Right kidney (tissue), 1 donor: ENCODE measurements at regions not wholly inside any gene's neighbourhood (a gene's known extent, or its start where the extent isn't known, plus 50 kb on each side); places are given as distances from the start of the nearest gene placed in this dataset.
"Not testable (repeated sequence)": the region's sequence is repeated elsewhere in the genome, so short reads cannot be mapped to it uniquely, and the experiment has no call there.

Experiments used
- DNase-seq: peaks from one replicate; pipeline ENCODE4 v3.0.0-alpha.2; 2016

- DNase-seq: no peak
These were observed 288.5 kb upstream of the CNR1 start for GRCh38 chr6:88454658-88455057.

GRCh38 chr6:88449770-88450169, 283.6 kb upstream of the CNR1 start:
- no peak for DNase-seq

DNA sequence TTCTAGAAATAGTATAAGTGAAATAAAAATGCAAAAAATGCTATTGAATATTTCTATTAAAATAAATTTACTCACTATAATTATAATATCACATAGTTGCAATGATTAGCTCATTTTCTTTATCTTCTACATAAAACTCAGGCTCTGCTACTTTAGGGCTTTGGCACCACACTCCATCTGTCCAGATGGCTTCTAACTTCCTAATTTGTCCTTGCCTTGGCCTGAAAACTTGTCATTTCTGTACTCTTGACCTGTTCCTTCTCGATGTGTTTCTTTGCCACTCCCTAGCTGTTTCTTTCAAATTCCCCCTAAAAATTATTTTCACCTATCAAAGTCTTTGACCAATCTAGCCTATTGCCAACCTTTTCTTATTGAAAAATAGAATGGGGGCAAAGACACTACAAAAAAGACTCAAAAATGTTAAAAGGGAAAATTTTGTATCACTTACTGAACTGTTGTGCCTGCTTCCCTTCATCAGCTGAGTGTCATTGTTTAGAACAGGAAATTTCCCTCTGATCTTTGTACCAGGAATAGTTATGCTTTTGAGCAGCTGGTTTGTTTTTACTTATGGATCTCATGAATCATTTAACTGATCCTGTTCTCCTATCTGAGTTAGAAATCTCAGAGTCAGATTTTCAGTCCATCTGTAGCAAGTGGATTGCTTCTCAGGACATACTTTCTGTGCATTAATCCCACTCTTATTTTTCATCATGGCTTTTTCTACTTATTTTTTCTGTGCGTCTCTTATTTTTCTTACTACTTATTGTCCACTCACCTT, 279.2 kb upstream of the CNR1 start:
- DNase-seq: no peak

- no peak for DNase-seq
These were observed 277.4 kb upstream of the CNR1 start for GRCh38 chr6:88443554-88443953.

- DNase-seq: no peak
These were observed 276.6 kb upstream of the CNR1 start for GRCh38 chr6:88442737-88443136.

- DNase-seq: no peak
These were observed 275.2 kb upstream of the CNR1 start for GRCh38 chr6:88441346-88441745.

DNA sequence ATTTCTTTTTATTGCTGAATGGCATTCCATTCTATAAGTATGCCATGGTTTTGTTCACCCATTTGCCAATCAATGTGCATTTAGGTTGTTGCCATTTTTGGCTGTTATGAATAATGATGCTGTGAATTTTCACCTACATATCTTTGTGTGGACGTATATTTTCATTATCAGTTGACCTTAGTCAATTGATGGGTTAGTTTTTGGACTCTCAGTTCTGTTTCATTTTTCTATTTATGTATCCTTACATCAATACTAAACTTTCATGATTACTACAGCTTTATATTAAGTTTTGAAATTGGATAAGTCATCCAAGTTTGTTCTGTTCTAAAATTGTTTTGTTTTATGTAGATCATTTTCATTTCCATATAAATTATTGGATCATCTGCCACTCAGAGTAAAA, 261.9 kb upstream of the CNR1 start:
- no peak for DNase-seq

GRCh38 chr6:88426005-88426404, 259.9 kb upstream of the CNR1 start:
- DNase-seq: no peak

DNA sequence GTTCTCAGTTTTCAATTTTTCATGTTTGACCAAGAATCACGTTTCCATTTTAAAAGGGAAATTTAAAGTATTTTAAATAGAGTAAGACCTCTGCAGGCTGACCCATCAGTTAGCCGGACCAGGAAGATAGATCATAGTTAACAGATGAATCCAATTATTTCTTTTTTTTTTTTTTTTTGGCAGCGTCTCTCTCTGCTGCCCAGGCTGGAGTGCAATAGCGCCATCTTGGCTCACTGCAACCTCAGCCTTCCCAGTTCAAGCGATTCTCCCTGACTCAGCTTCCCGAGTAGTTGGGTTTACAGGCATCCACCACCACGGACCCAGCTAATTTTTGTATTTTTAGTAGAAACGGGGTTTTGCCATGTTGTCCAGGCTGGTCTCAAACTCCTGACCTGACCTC, 256.7 kb upstream of the CNR1 start:
- no peak for DNase-seq

DNA sequence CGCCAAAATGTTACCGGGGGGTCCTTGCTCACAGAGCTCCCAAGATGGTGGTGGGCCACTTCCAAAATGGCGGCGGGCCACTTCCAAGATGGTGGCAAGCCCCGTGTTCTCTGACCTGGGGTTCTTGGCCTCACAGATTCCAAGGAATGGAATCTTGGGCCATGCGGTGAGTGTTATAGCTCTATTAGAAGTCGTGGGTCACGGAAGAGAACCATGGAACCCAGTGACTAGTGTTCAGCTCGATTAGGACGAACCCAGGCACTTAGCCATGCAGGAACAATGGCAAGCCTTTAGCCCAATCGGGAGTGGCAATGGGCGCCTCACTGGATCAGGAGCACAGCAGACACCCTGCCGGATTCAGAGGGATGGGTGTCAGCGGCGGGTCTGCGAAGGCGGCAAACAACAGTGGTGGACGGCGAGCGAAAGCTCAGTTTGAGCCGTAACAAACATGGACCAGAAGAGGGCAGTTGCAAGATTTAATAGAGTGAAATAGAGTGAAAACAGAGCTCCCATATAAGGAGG, 254.9 kb upstream of the CNR1 start:
- not testable (repeated sequence) for DNase-seq

DNA sequence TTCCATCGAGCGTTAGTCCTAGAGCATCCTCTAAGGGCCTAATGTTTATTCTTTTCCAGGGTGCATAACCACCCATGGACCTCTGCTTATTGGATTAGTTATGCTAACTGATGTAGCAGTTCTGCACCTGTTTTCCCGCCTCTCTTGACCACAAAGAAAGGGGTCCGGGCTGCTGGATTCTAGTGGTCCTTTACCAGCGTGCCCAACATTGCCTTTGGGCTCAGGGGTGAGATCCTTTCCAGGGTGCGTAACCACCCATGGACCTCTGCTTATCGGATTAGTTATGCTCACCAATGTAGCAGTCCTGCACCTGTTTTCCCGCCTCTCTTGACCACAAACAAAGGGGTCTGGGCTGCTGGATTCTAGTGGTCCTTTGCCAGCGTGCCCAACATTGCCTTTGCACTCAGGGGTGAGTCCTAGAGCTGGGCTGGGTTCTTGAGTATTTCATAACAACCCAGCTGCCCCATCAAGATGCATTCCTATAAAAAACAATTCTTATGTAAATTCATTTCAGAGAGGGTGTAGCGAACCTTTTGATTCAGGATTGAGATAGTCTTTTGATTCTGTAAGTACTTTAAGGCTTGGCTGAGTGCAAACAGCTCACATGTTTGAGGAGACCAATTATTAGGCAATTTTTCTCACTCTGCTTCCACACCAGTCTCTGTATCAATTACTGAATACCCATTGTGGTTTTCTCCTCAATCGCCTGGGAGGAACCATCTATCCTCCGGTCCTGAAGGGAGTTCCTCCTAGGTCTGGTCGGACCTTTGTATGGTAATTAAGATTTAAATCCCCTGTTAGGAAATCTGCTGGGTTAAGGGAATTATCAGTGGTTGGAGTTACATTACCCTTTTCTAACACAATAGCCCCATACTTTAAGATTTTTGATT, 253.0 kb upstream of the CNR1 start:
- DNase-seq: not testable (repeated sequence)

DNA sequence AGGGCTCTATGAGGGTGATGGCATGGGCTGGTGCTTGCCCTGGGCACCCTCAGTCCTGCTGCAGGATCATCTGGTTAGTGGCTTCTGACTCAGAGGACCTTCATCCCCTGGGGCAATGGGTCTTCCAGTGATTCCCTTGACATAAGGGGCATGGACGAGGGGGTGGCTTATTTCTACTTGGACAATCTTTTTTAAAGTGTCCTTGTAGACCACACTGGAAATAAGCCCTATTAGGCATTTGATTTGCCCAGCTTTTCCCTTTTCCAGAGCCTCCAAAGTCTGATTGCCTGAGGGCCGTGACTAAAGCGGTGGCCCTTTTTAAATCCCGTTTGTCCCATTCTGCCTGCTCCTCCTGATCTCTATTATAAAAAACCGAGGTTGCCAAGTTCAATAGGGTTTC, 251.2 kb upstream of the CNR1 start:
- DNase-seq: not testable (repeated sequence)

GRCh38 chr6:88413459-88413858, 247.3 kb upstream of the CNR1 start:
- no peak for DNase-seq

DNA sequence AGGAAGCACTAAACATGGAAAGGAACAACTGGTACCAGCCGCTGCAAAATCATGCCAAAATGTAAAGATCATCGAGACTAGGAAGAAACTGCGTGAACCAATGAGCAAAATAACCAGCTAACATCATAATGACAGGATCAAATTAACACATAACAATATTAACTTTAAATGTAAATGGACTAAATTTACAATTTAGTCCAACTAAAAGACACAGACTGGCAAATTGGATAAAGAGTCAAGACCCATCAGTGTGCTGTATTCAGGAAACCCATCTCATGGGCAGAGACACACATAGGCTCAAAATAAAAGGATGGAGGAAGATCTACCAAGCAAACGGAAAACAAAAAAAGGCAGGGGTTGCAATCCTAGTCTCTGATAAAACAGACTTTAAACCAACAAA, 242.2 kb upstream of the CNR1 start:
- not testable (repeated sequence) for DNase-seq

DNA sequence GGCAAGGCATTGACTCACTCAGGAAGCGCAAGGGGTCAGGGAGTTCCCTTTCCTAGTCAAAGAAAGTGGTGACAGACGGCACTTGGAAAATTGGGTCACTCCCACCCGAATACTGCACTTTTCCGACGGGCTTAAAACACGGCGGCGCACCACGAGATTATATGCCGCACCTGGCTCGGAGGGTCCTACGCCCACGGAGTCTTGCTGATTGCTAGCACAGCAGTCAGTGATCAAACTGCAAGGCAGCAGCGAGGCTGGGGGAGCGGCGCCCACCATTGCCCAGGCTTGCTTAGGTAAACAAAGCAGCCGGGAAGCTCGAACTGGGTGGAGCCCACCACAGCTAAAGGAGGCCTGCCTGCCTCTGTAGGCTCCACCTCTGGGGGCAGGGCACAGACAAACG, 240.5 kb upstream of the CNR1 start:
- not testable (repeated sequence) for DNase-seq

GRCh38 chr6:88403486-88403885, 237.3 kb upstream of the CNR1 start:
- no peak for DNase-seq

- DNase-seq: no peak
These were observed 236.8 kb upstream of the CNR1 start for GRCh38 chr6:88402909-88403308.

DNA sequence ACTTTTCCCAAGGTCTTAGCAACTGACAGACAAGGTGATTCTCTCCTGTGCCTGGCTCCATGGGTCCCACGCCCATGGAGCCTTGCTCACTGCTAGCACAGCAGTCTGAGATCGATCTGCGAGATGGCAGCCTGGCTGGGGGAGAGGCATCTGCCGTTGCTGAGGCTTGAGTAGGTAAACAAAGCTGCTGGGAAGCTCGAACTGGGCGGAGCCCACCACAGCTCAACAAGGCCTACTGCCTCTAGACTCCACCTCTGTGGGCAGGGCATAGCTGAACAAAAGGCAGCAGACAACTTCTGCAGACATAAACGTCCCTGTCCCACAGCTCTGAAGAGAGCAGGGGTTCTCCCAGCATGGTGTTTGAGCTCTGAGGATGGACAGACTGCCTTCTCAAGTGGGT, 224.9 kb upstream of the CNR1 start:
- DNase-seq: not testable (repeated sequence)

DNA sequence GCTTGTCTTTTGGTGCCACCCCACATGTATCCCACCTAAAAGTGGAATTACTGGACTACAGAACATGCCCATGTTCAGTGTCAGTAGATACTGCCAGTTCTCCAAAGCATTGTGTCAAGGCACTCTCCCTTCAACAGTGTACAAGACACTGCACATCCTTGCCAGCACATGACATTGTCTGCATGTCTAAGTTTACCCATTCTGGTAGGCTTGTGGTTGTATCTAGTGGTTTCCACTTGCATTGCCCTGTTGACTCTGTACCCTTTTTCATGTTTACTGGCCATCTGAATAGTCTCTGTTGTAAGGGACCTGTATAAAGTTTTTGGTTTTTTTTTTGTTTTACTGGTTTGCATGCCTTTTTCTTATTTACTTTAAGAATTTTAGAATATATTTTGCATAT, 222.4 kb upstream of the CNR1 start:
- no peak for DNase-seq

DNA sequence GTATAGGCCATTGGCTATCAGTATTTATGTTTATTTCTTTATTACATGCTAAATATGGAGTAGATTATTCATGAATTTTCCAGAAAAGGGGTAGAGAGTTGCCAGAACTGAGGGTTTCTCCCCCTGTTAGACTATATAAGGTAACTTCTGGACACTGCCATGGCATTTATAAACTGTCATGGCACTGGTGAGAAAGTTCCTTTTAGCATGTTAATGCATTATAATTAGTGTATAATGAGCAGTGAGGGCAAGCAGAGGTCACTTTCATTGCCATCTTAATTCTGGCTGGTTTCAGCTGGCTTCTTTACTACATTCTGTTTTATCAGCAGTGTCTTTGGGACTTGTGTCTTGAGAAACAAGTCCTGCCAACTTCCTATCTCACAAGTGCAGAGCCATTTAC, 220.0 kb upstream of the CNR1 start:
- DNase-seq: no peak

- no peak for DNase-seq
These were observed 217.0 kb upstream of the CNR1 start for GRCh38 chr6:88383183-88383582.

GRCh38 chr6:88381289-88381642, 215.1 kb upstream of the CNR1 start:
- peak; percentile 8 for DNase-seq

DNA sequence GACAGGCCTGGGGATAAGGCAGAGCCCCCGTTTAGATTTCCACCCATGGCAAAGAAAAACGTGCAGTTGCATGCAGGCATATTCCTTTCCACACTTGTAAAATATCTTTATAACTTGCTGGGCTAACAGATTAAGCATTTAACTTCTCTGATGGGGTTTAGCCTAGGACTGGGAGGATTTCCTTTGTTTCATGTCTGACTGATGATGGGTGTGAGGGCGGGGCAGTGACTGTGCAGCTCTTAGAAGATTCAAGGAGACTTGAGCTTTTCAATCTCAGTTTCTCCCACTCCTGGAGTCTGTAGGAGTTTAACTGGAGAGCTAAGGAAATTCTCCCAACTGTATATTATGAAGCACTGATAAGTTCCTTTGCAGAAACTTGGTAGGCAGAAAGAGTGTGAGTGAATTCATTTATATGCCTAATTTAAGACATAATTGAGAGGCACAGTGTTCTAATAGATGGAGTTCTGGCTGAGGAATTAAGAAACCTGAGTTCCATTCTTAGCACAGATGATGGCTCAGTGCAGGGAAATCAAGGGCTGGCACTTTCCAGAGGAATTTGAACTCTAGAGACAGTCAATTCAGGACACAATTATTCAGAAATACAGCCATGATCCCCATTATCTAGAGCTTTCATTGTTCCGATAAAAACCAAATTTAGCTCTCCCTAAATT, 214.6 kb upstream of the CNR1 start:
- DNase-seq: no peak
